Fibroblast of peridontal ligament (primary cell): ENCODE measurements at regions not wholly inside any gene's neighbourhood (a gene's known extent, or its start where the extent isn't known, plus 50 kb on each side); places are given as distances from the start of the nearest gene placed in this dataset.
"Not testable (repeated sequence)": the region's sequence is repeated elsewhere in the genome, so short reads cannot be mapped to it uniquely, and the experiment has no call there.

Experiments used
- DNase-seq: peaks from one replicate; pipeline ENCODE4 v3.0.0-alpha.2; 2010; ENCODE audit errors: extremely low read depth

- DNase-seq = no peak
Observed at GRCh38 chr5:158265931-158266700, 407.2 kb upstream of the CLINT1 start.

- DNase-seq = no peak
Observed at GRCh38 chr5:158265346-158265745, 406.4 kb upstream of the CLINT1 start.

DNA sequence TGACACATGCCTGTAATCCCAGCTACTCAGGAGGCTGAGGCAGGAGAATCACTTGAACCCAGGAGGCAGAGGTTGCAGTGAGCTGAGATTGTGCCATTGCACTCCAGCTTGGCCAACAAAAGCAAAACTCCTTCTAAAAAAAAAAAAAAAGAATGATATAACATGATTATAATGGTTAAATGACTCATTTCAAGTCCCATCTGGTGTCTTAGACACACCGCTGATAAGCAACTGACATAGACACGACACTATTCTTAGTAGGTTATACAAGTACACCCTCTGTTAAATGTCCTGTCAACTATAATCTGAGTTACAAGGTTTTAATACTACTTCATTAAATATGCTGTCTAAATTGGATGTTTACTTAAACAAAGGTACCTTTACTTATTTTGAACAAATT lies 405.3 kb upstream of the CLINT1 start:
- DNase-seq = no peak

DNA sequence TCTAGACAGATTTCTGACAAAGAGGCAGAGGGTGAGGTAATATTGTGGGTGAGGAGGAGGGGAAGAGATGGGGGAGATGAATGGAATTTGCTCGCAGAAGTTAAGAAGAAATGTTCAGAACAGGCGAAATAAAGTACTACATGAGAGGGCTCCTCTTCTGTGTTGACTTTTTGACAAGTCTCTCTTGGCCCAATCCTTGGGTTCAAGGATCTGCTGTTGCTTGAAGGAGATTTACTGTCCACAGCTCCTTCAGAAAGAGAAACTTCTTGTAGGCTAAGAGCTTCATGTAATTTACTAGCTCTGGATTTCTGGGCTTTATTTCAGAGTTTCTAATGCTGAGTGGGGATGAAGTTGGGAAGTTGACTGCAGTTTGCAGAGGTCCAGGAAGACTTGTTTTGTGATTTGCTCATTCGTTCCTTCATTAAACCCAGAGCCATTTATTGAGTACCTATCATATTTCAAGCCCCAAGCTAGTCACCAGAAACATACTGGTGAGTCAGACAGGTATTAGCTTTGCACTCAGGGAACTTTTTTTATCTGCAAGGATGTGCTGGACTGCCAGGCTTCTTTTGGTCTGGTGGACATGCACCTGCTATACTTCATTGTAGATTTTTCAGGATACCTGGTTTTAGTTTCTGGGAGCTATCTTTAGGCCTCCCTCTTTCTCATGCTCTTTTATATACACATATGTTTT lies 402.9 kb upstream of the CLINT1 start:
- no peak for DNase-seq

DNA sequence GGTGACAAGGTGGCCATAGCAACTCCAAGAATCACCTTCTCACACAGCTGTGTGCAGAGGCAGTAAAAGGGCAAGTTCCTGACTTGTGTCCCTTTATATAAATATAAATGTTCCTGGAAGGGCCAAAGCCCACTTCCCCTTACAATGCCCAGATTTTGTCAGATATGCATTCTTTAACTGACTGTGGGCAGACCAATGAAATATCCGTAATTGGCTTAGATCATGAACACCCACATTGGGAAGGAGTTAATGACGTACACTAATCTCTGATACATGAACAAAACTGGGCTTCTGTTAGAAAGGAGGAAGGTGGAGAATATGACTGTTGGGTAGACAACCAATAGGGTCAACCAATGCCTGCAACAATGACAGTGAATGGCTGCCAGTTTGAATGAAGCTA lies 397.2 kb upstream of the CLINT1 start:
- DNase-seq = no peak

- DNase-seq = no peak
Observed at GRCh38 chr5:158255609-158256008, 396.7 kb upstream of the CLINT1 start.

GRCh38 chr5:158246661-158247060 lies 387.7 kb upstream of the CLINT1 start:
- no peak for DNase-seq

- DNase-seq = no peak
Observed at GRCh38 chr5:158245513-158245912, 386.6 kb upstream of the CLINT1 start.

GRCh38 chr5:158244882-158245281 lies 385.9 kb upstream of the CLINT1 start:
- no peak for DNase-seq

DNA sequence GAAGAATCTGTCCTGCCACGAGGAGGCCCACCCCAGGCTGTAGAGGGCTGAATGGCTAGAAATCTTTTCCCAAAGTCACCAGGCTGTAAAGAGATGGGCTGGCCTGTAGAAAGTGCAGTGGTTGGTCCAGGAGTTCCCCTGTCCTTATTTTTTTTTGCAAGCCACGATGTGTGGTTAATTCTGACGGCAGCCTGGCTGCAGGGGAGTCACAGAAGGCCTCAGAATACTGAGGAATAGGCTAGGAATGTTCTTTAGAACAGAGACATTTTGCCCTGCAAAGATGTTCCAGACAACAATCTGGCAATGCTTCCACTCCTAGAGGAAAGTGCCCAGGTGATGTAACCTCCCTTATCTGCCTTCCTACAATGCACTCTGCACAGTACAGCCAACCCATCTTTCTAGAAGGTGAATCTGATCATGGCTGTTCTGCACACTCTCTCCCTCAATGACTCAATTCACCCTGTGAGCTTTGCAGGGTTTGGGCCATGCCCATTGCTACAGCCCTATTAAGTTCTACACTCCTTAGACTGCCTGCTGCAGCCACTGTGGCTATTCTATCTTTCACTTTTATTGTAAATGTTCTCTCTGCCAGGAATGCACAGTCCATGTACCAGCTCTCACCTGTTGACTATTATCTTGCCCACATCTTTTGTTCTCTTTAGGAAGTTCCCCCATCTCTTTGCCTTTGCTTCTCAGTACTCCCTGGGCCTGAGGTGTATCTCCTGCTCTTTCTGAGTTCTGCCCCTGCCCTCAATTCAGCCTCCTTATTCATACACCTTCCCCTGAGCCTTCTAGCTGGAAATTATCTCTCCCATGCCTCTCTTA lies 377.8 kb upstream of the CLINT1 start:
- peak; percentile 7 for DNase-seq

GRCh38 chr5:158235159-158235547 lies 376.2 kb upstream of the CLINT1 start:
- DNase-seq = no peak

- DNase-seq = peak; percentile 88
Observed at GRCh38 chr5:158234323-158235158, 375.6 kb upstream of the CLINT1 start.

DNA sequence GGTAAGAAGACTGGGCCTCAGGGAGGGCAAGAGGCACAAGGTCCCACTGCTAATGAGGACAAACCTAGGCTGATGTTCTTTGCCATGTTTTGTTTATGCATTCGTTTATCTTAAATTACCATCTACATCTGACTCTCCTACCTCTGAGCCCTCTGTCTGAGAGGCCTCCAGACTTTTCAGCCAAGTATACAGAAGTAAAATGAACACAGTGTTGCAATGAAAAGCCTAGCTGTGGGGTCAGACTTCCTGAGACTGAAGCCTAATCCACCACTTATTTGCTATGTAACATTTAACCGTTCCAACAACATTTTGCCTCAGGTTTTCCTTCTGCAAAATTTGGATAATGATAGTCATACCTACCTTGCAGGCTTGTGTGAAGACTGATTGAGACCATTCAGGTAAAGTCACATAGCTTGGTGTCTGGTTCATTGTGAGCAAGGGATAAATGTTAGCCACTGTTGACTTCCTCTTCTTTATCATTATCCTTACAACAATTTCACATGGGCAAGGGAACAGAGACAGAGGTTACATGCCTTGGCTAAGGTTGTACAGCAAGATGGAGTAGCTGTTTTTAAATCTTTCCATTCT lies 374.9 kb upstream of the CLINT1 start:
- peak; percentile 21 for DNase-seq

GRCh38 chr5:158227314-158227713 lies 368.4 kb upstream of the CLINT1 start:
- DNase-seq = not testable (repeated sequence)

DNA sequence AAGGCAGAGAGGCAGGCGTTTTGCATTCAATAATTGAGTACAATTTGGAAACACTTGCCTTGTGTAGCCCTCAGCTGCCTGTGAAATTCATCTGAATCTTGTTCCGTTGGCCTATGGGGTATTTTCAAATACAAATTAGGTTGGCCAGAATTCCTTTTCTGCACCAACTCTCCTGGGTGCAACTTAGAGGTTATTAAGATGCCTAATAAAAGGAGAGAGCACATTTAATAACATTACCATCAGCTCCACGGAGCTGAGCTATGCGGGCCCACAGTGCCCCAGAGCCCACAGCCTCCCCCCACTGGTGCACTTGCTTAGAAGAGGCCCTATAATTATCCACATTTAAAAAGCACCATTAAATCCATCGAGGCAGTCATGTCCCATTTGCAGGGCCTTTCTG lies 367.6 kb upstream of the CLINT1 start:
- DNase-seq = no peak

GRCh38 chr5:158224253-158224652 lies 365.3 kb upstream of the CLINT1 start:
- DNase-seq = no peak

DNA sequence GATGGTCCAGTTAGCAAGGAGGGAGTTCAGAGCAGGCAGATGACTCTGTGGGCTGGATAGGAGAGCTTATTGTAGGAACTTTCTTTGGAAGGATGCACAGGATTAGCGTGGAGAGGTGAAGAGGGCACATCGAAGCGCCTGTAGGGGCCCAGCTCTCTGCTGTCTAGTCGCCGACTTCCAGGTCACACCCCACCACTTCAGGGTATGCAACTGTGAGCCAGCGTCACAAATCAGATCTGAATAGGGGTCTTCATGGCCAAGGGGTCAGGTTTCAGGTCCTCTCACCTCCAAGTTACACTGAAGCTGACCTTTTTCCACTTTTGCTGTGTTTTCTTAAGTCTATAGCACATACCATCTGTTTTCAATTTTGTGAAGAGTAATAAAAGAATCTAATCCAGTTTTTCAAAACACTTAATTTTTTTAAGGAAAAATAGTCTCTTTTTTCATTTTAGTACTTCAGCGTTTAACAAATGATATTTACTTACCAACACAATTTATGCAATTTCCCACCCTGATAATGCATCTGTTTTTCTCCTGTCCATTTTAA lies 364.2 kb upstream of the CLINT1 start:
- peak; percentile 9 for DNase-seq

GRCh38 chr5:158212917-158213316 lies 354.0 kb upstream of the CLINT1 start:
- DNase-seq = no peak

DNA sequence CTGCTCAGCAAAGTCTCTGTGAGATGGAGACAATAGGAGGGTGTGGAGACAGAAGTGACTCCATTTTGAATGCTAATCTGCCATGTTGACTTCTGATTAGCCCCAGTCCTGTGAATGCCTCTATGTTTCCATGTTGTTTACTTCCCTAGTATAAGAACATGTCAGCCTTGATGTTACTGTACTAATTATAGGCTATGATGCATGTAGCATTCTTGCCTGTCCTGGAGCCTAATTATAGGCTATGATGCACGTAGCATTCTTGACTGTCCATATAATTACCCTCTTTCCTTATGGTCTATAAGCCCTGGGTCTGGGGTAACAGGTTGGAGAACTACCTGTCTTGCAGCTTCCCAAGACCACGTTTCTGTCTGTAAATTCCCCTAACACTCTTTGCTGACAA lies 353.3 kb upstream of the CLINT1 start:
- no peak for DNase-seq

- peak; percentile 31 for DNase-seq
Observed at GRCh38 chr5:158209219-158209908, 350.4 kb upstream of the CLINT1 start.
